HL-60 (cell line): ENCODE measurements at regions not wholly inside any gene's neighbourhood (a gene's known extent, or its start where the extent isn't known, plus 50 kb on each side); places are given as distances from the start of the nearest gene placed in this dataset.

Experiments used
- DNase-seq, 2 experiments: peaks; one replicate each; pipeline ENCODE4 v3.0.0-alpha.2; 2010 to 2020; ENCODE audit warnings: low read depth in 1 of 2, low spot score in 1 of 2
- H3K27ac ChIP-seq: fragments of 250-450 bp; sonication (Bioruptor Pico); replicated peaks from 2 replicates; pipeline ENCODE4 v1.5.1; 2020; ENCODE audit warnings: mild to moderate bottlenecking, moderate library complexity
- H3K27me3 ChIP-seq: fragments of 250-450 bp; sonication (Bioruptor Pico); 2 replicates; pipeline ENCODE4 v1.5.1; 2021; ENCODE audit warnings: mild to moderate bottlenecking, moderate library complexity; ENCODE audit not compliant: insufficient read depth, poor library complexity, severe bottlenecking
- H3K4me3 ChIP-seq: replicated peaks from 2 replicates; pipeline ENCODE4 v1.5.1; 2011; ENCODE audit warnings: mild to moderate bottlenecking, control low read depth, low read length; ENCODE audit not compliant: insufficient read depth
- CTCF ChIP-seq: IDR thresholded peaks from one replicate; pipeline ENCODE4 v1.5.1; 2011; ENCODE audit warnings: low read length, control low read depth, inconsistent platforms; ENCODE audit not compliant: insufficient read depth
- GABPA ChIP-seq: IDR thresholded peaks from 2 replicates; pipeline ENCODE4 v1.6.1; 2012; ENCODE audit warnings: low read depth
- POLR2AphosphoS5 ChIP-seq: IDR thresholded peaks from 2 replicates; pipeline ENCODE4 v1.6.1; 2012; ENCODE audit warnings: low read depth
- REST ChIP-seq: IDR thresholded peaks from 2 replicates; pipeline ENCODE4 v1.6.1; 2012; ENCODE audit warnings: low read depth; ENCODE audit not compliant: insufficient replicate concordance
- SPI1 ChIP-seq: IDR thresholded peaks from 2 replicates; pipeline ENCODE4 v1.6.1; 2012; ENCODE audit warnings: low read depth, mild to moderate bottlenecking, borderline replicate concordance

GRCh38 chr3:80675790-80676189, 908.0 kb upstream of the ROBO1 start:
- Histone ChIP-seq H3K4me3 (no peak overlapping the region), H3K27ac (no peak overlapping the region), H3K27me3 (no peaks in the 10 kb centered on the region)
- TF ChIP-seq SPI1 (no peak), REST (no peak), GABPA (no peak), CTCF (no peak), POLR2AphosphoS5 (no peak)
- DNase-seq, result no peak

DNA sequence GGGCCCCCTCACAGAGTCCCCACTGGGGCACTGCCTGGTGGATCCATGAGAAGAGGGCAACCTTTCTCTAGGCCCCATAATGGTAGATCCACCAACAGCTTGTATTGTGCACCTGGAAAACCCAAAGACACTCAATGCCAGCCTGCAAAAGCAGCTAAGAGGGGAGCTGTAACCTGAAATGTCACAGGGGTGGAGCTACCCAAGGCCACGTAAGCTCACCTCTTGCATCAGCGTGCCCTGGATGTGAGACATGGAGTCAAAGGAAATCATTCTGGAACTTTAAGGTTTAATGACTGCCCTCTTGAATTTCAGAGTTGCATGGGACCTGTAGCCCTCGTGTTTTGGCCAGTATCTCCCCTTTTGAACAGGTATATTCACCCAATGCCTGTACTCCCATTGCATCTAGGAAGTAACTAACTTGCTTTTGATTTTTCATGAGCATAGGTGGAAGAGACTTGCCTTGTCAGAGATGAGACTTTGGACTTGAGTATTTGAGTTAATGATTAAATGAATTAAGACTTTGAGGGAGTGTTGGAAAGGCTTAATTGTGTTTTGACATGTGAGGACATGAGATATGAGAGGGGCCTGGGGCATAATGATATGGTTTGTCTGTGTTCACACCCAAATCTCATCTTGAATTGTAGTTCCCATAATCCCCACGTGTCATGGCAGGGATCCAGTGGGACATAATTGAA, 900.9 kb upstream of the ROBO1 start:
- Histone ChIP-seq H3K4me3 (no peak overlapping the region), H3K27ac (no peak overlapping the region), H3K27me3 (no peaks in the 10 kb centered on the region)
- TF ChIP-seq SPI1, result no peak
- TF ChIP-seq POLR2AphosphoS5, result no peak
- TF ChIP-seq GABPA, result no peak
- no peak for TF ChIP-seq REST
- no peak for TF ChIP-seq CTCF
- DNase-seq, result no peak

DNA sequence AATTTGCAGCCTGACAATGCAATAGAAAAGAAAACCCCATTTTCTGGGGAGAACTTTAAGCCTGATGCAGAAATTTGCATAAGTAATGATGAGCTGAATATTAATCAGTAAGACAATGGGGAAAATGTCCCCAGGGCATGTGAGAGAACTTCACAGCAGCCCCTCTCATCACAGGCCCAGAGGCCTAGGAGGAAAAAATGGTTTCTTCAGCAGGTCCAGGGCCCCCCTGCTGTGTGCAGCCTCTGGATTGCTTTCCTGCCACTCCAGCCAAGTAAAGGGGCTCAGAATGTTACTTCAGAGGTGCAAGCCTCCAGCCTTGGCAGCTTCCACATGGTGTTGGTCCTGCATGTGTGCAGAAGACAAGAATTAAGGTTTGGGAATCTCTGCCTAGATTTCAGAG, 900.3 kb upstream of the ROBO1 start:
- no peak overlapping the region for H3K27ac ChIP-seq
- no peak overlapping the region for H3K4me3 ChIP-seq
- TF ChIP-seq GABPA, result no peak
- no peak for TF ChIP-seq SPI1
- no peak for TF ChIP-seq REST
- TF ChIP-seq CTCF, result no peak
- TF ChIP-seq POLR2AphosphoS5, result no peak

More for the DNA sequence above, 900.3 kb upstream of the ROBO1 start:
- no peak for DNase-seq
- no peaks in the 10 kb centered on the region for H3K27me3 ChIP-seq
